ENCODE measurements at regions not wholly inside any gene's neighbourhood (a gene's known extent, or its start where the extent isn't known, plus 50 kb on each side); places are given as distances from the start of the nearest gene placed in this dataset.
"Not testable (repeated sequence)": the region's sequence is repeated elsewhere in the genome, so short reads cannot be mapped to it uniquely, and the experiment has no call there.

DNA sequence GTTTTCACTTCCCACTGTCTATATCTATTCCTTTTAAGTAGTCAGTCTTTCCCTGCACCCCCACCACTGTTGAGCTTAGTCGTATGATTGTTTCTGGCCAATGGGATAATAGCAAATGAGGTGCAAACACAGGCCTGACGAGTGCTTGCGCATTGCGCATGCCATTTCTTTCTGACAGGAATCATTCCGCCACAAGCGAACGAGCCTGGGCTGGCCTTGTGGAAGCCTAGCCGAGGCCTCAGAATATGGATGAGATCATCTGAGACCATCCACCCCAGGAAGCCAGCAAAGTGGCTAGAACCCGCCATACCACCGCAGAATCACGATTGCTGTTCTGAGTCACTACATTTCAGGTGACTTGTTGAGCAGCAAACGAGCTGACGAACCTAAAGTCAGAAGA lies 52.2 kb upstream of the PRL start:
- Histone ChIP-seq H3K9me3 (ENCODE audit: low read depth, low read length) (no peaks in the 10 kb centered on the region), H3K4me3 (ENCODE audit: low read length) (no peak overlapping the region), H3K27me3 (ENCODE audit: insufficient read depth, low read length) (no peaks in the 10 kb centered on the region), H3K4me1 (ENCODE audit: insufficient read depth, low read length) (no peaks in the 10 kb centered on the region)

DNA sequence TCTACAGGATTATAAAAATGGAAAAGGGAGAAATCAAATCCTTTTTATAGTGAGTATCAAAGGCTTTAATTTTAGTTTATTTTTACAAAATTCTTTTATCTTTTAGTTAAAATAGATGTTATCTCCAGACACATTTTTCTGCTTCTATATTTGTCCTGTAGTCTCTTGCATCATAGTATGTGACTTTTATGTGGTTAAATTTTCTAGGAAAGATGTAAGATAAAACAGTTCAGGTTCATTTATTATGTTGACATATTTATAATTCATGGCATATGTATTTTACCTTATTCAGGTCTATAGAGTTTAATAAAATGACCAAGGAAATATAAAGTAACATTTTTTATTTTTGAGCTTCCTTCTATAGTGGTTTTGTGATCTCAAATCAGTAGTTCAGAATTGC lies 52.7 kb upstream of the PRL start:
- no peak overlapping the region for H3K4me3 ChIP-seq (ENCODE audit: low read length)
- no peaks in the 10 kb centered on the region for H3K9me3 ChIP-seq (ENCODE audit: low read depth, low read length)

DNA sequence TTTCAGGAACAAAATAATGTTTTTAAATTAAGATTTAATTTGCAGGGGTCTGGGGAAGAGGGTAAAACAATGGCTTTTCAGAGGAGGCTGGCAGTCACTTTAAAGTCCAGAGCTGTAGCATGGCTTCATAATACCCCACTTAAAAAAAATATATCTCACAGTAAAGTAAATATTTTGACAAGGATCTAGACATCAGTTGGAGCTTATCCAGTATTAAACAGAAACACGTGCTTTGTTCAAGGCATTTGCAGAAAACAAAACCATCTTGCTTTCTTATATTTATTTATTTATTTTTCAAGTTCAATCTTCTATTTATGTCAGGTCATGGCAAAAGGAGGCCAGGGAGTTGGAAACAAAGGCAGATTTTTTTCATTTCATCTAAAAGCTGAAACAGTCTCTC lies 53.3 kb upstream of the PRL start:
- Histone ChIP-seq H3K4me3 (ENCODE audit: low read length) (no peak overlapping the region), H3K27me3 (ENCODE audit: insufficient read depth, low read length) (no peaks in the 10 kb centered on the region), H3K4me1 (ENCODE audit: insufficient read depth, low read length) (no peaks in the 10 kb centered on the region), H3K9me3 (ENCODE audit: low read depth, low read length) (no peaks in the 10 kb centered on the region)

More for the DNA sequence above, 52.7 kb upstream of the PRL start:
- Histone ChIP-seq H3K27me3 (ENCODE audit: insufficient read depth, low read length) (no peaks in the 10 kb centered on the region), H3K4me1 (ENCODE audit: insufficient read depth, low read length) (no peaks in the 10 kb centered on the region)

DNA sequence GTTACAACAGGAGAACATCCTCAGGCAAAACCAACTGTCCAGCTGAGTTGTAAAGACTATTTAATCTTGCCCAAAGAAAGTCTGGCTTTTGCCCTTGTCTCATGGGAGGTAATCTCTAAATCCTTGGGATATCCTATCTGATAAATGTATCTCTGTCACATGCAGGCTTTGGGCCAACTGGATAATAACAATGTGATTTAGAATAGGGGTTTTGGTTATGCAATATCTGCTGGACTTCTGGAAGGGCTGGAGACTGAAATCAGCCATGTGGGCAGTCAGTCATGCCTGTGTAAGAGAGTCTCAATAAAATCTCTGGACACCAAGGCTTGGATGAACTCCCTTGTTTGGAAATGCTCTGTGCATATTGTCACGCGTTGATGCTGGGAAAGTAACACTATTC lies 56.3 kb upstream of the PRL start:
- Histone ChIP-seq H3K4me3 (ENCODE audit: low read length) (no peak overlapping the region), H3K4me1 (ENCODE audit: insufficient read depth, low read length) (no peaks in the 10 kb centered on the region), H3K9me3 (ENCODE audit: low read depth, low read length) (no peaks in the 10 kb centered on the region), H3K27me3 (ENCODE audit: insufficient read depth, low read length) (no peaks in the 10 kb centered on the region)

DNA sequence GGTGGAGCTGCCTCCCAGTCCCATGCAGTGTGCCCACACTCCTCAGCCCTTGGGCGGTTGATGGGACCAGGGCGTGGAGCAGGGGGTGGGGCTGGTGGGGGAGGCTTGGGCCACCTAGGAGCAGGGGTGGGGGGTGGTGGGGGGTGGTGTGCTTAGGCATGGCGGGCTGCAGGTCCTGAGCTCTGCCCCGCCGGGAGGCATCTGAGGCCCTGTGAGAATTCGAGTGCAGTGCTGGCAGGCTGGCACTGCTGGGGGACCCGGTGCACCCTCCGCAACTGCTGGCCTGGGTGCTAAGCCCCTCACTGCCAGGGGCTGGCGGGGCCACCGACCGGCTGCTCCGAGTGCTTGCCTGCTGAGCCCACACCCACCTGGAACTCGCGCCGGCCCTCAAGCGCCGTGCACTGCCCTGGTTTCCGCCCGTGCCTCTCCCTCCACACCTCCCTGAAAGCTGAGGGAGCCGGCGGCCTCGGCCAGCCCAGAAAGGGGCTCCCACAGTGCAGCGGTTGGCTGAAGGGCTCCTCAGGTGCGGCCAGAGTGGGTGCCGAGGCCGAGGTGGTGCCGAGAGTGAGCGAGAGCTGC lies 59.6 kb upstream of the PRL start:
- peaks cover 8% of the 10 kb centered on the region for H3K4me1 ChIP-seq (ENCODE audit: insufficient read depth, low read length)
- no peaks in the 10 kb centered on the region for H3K27me3 ChIP-seq (ENCODE audit: insufficient read depth, low read length)
- H3K4me3 ChIP-seq (ENCODE audit: low read length): no peak overlapping the region
- no peaks in the 10 kb centered on the region for H3K9me3 ChIP-seq (ENCODE audit: low read depth, low read length)

DNA sequence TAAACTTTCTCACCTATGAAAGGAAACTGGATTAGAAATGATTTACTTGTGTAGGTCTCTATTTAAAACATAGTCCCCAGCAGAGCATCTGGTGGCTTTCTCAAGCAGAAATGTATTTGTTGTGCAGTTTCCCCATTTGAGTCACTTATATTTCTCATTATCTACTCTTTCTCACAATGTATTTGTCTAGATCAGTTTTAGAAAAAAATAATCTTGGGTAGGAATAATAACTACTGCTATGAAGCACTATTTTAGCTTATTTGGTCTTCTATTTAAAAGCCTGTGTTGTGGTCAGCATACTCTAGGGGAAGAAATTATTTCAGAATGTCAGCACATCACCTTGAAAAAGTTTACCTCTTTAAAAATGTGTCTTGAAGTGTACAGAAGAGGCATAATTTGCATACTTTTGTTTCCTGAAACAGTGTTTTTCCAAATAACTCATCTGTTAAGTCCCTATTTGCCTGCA lies 60.9 kb upstream of the PRL start:
- H3K27me3 ChIP-seq (ENCODE audit: insufficient read depth, low read length): no peaks in the 10 kb centered on the region
- H3K4me1 ChIP-seq (ENCODE audit: insufficient read depth, low read length): peaks cover 8% of the 10 kb centered on the region
- H3K9me3 ChIP-seq (ENCODE audit: low read depth, low read length): no peaks in the 10 kb centered on the region
- no peak overlapping the region for H3K4me3 ChIP-seq (ENCODE audit: low read length)

DNA sequence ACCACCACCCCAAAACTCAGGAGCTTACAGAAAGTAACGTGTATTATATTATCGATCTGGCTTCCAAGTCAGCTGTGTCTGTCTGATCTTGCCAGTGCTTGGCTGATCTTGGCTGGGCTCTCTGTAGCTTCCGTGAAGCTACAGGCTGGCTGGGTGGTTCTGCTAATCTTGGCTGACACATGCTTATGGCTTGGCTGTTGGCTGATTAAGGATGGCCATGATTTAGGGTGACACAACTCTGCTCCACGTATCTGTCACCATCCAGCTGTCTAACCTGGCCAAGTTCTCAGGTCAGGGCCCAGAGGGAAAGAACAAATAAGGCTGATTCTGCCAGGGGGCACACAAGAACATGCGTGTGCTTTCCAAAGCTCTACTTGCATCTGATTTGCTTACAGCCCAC lies 64.7 kb upstream of the PRL start:
- Histone ChIP-seq H3K9me3 (ENCODE audit: low read depth, low read length) (no peaks in the 10 kb centered on the region), H3K4me1 (ENCODE audit: insufficient read depth, low read length) (peaks cover 37% of the 10 kb centered on the region), H3K4me3 (ENCODE audit: low read length) (no peak overlapping the region), H3K27me3 (ENCODE audit: insufficient read depth, low read length) (no peaks in the 10 kb centered on the region)

DNA sequence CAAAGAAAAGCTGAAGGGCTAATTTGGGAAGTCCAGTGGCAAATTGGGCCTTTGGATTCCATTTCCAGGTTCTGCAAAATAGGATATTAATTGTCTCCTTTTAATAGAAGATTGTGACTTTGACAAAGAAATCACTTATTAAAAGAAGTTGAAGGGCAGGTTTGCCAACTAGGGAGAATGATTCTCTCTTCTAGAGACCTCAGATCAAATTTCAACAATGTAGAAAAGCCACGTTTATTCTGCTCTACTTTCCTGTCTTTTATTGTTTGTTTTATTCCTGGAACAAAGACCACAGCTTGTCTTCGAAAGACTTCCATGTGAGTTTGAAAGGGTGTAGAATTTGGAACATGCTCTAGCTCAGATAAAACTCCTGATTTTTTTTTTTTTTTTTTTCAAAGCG lies 65.5 kb upstream of the PRL start:
- Histone ChIP-seq H3K4me3 (ENCODE audit: low read length) (no peak overlapping the region), H3K4me1 (ENCODE audit: insufficient read depth, low read length) (peaks cover 45% of the 10 kb centered on the region), H3K9me3 (ENCODE audit: low read depth, low read length) (no peaks in the 10 kb centered on the region), H3K27me3 (ENCODE audit: insufficient read depth, low read length) (no peaks in the 10 kb centered on the region)

DNA sequence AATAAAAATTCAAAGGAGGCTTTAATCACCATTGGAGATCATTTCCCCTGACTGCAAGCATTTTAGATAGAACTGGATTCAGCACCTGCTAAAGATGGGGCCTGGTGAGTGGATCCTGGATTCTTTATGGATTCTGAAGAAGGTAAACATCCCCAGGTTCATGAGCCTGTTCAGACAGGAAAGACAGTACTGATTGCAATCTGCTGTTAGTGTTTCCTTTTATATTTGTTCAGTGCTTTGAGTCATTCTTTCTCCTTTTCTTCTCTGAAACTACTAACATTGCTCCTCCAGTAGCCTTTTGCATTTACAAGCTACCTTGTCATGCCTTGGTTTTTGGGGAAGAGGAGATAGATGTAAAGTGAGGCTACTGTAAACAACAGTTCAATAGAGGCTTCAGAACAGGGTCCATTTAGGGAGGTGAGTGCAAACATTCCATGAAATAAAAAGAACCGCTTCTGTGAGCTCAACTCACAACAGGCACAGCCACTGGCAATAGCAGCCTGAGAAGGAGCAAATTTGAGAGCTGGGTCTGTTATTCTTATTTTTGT lies 66.4 kb upstream of the PRL start:
- H3K27me3 ChIP-seq (ENCODE audit: insufficient read depth, low read length): no peaks in the 10 kb centered on the region
- H3K4me3 ChIP-seq (ENCODE audit: low read length): no peak overlapping the region
- H3K9me3 ChIP-seq (ENCODE audit: low read depth, low read length): no peaks in the 10 kb centered on the region
- peaks cover 52% of the 10 kb centered on the region for H3K4me1 ChIP-seq (ENCODE audit: insufficient read depth, low read length)

DNA sequence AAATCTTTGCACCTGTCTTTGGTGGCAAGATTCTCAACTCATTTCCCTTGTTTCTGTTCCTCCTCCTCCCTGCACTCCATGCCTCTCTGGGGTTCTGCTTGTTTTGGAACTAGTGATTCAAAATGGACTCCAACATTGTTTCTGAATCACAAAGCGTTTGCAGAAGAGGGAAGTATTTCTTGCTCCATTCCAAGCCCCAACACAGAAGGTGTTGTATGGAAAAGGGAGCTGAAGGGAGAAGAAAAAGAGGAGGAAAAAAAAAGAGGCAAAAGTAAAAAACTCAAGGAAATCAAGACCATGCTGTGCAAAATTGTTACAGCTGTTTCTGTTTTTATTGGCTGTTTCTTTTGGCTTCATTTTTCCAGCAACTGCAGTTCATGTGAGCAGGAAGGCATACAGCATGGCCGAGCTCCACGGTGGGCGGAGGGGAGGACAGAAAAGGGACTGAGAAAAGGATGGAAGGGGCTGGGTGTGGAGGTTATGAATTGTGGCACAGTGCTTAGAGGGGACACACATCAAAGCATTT lies 66.9 kb upstream of the PRL start:
- no peaks in the 10 kb centered on the region for H3K27me3 ChIP-seq (ENCODE audit: insufficient read depth, low read length)
- no peak overlapping the region for H3K4me3 ChIP-seq (ENCODE audit: low read length)
- no peaks in the 10 kb centered on the region for H3K9me3 ChIP-seq (ENCODE audit: low read depth, low read length)
- peaks cover 52% of the 10 kb centered on the region for H3K4me1 ChIP-seq (ENCODE audit: insufficient read depth, low read length)

DNA sequence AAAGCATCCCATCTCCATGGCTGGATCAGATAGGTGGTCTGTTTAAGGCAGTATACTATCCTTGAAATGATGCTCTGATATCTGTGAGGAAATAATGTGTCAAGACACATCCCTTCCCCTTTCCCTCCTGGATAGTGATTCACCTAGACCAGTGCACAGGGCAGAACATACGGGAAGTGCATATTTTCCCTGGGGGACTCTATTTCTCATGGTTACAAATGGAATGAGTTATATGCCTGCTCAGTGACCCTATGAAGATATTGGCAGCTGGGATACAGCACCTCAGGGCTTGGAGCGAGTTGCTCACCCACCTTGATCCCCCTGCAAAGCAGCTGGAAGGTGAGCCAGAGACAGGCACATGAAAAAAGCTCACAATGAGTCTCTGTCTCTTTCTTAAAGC lies 67.5 kb upstream of the PRL start:
- Histone ChIP-seq H3K4me3 (ENCODE audit: low read length) (no peak overlapping the region), H3K9me3 (ENCODE audit: low read depth, low read length) (no peaks in the 10 kb centered on the region), H3K27me3 (ENCODE audit: insufficient read depth, low read length) (no peaks in the 10 kb centered on the region), H3K4me1 (ENCODE audit: insufficient read depth, low read length) (peaks cover 52% of the 10 kb centered on the region)

DNA sequence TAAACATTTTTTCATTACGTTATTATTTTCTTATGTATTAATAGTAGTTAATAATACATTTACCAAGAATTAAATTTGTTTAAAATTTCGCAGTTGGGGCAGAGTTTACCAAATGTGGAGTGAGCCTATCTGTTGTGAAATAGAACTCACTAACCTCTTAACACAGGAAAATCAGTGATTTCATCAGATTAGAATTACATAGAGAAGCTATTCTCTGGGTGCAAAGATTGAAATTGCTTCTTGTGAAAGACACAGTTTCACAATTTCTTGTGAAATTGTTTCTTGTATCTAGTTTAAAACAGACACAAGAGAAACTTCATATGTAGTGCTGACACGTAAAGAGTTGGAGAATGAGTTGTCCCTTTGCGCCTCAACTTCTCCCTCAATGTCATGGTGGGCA lies 69.4 kb upstream of the PRL start:
- H3K4me1 ChIP-seq (ENCODE audit: insufficient read depth, low read length): peaks cover 44% of the 10 kb centered on the region
- H3K9me3 ChIP-seq (ENCODE audit: low read depth, low read length): no peaks in the 10 kb centered on the region
- no peaks in the 10 kb centered on the region for H3K27me3 ChIP-seq (ENCODE audit: insufficient read depth, low read length)
- H3K4me3 ChIP-seq (ENCODE audit: low read length): no peak overlapping the region

DNA sequence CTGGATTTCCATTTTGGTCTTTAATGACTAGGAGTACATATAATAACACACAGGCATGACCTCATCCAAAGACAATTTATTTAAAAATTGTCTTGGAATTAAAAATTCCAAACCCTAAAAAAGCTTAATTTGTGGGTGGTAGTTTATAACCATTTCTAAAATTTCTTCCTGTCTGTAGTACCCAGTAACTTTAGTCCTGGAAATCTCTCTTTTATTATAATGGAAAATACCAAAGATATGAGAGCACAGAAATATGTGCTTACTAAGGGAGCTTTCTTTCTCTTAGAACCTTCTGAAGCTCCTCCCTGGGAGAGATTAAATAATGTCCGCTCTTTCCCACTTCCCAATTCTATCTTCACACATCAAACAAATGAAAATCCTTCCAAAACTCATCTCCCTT lies 70.5 kb upstream of the PRL start:
- Histone ChIP-seq H3K9me3 (ENCODE audit: low read depth, low read length) (no peaks in the 10 kb centered on the region), H3K27me3 (ENCODE audit: insufficient read depth, low read length) (no peaks in the 10 kb centered on the region), H3K4me1 (ENCODE audit: insufficient read depth, low read length) (peaks cover 44% of the 10 kb centered on the region), H3K4me3 (ENCODE audit: low read length) (no peak overlapping the region)

DNA sequence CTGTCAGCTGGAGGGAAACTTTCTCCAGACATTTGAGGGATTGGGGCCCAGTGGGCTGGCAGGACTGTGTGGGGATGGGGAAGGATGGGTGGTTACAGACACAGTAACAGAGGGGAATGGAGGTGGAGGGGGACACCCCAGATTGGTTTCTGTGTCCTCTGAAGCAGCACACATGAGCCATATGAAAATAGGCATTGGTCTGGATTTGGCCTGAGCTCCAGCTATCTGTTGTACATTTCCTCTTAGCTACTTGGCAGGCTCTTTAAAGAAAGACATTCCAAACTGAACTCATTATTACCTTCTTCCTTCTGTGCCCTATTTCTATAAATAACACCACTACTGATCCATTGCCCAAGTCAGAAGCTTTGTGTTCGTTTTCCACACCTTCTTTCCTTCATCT lies 72.0 kb upstream of the PRL start:
- H3K27me3 ChIP-seq (ENCODE audit: insufficient read depth, low read length): no peaks in the 10 kb centered on the region
- peaks cover 34% of the 10 kb centered on the region for H3K4me1 ChIP-seq (ENCODE audit: insufficient read depth, low read length)
- no peaks in the 10 kb centered on the region for H3K9me3 ChIP-seq (ENCODE audit: low read depth, low read length)
- H3K4me3 ChIP-seq (ENCODE audit: low read length): no peak overlapping the region

DNA sequence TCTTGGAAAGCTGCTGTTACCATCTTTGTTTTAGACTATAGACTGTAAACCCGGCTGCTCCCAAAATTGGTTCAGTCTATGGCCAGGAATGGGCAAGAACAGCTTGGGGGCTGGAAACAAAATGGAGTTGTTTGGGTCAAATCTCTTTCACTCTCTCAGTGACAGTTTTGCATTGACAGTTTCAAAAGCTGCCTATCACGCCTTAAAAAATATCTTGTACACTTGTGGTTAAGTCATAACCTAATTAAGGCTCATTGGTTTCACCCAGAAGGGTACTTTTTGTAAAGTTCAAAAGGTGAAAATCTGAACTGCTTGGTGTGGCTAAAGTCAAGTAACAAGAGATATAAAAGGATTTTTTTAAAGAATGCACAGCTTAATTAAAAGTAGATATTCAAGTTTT lies 76.1 kb upstream of the PRL start:
- Histone ChIP-seq H3K9me3 (ENCODE audit: low read depth, low read length) (no peaks in the 10 kb centered on the region), H3K27me3 (ENCODE audit: insufficient read depth, low read length) (no peaks in the 10 kb centered on the region), H3K4me3 (ENCODE audit: low read length) (no peak overlapping the region), H3K4me1 (ENCODE audit: insufficient read depth, low read length) (peaks cover 2% of the 10 kb centered on the region)

DNA sequence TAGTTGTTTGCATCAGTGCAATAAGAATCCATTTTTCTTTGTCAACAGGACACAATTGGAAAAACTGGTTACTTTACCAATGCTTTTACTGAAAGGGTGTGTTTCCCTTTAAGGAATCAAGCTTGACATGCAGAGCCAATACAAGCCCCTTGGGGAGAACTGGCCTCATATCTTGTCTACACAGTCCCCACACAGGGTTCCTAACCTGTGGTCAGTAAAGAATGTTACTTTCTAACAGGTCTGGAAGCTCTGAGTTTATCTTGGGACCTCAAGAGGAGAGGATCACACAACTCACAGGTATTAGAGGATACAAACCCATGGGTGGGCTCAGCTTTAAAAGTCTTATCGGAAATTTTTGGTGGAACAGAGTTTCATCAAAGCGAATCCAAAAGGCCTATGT lies 78.1 kb upstream of the PRL start:
- H3K4me3 ChIP-seq (ENCODE audit: low read length): not testable (repeated sequence)

More for the DNA sequence above, 78.1 kb upstream of the PRL start:
- not testable (repeated sequence) for H3K4me1 ChIP-seq (ENCODE audit: insufficient read depth, low read length); H3K27me3 ChIP-seq (ENCODE audit: insufficient read depth, low read length); H3K9me3 ChIP-seq (ENCODE audit: low read depth, low read length)

All from mononuclear cell (primary cell).